Pancreas (tissue), 10 donors: ENCODE measurements at regions not wholly inside any gene's neighbourhood (a gene's known extent, or its start where the extent isn't known, plus 50 kb on each side); places are given as distances from the start of the nearest gene placed in this dataset.

ENCODE experiments used
- ATAC-seq, 4 donors: fragments of 200-7000 bp; cut with Tn5 transposase; one replicate each; pipeline versions ENCODE4 v1.8.0 to v1.9.1; 2020; ENCODE audit warnings: mild to moderate bottlenecking in 4 of 4, moderate library complexity in 4 of 4
- DNase-seq, 6 donors: peaks; one replicate each; pipeline ENCODE4 v3.0.0-alpha.2; 2020
- FAIRE-seq: peaks from 2 replicates; lab custom pipeline; 2012; peaks lifted over from hg19 to GRCh38; lab: Jason Lieb, UNC
- H3K27ac ChIP-seq, 4 donors: fragments of 200-600 bp; sonication (generic); 1 replicate in 3 of 4; 2 replicates in 1 of 4; pipeline versions ENCODE4 v1.5.0 to v1.8.0; 2020
- H3K27me3 ChIP-seq, 4 donors: fragments of 200-600 bp; one replicate each; pipeline ENCODE4 v1.8.0; 2021
- H3K36me3 ChIP-seq, 3 donors: fragments of 200-600 bp; sonication (generic) in 1 of 3; one replicate each; pipeline versions ENCODE4 v1.5.0 to v1.8.0; 2020 to 2021
- H3K4me1 ChIP-seq, 3 donors: fragments of 200-600 bp; one replicate each; pipeline ENCODE4 v1.8.0; 2021
- H3K4me3 ChIP-seq, 4 donors: fragments of 200-600 bp; sonication (generic) in 2 of 4; one replicate each; pipeline versions ENCODE4 v1.5.0 to v1.8.0; 2020 to 2021
- H3K9me3 ChIP-seq, 4 donors: fragments of 200-600 bp; one replicate each; pipeline ENCODE4 v1.8.0; 2021
- CTCF ChIP-seq, 4 donors: fragments of 200-600 bp; sonication (generic) in 3 of 4; IDR thresholded peaks; one replicate each; pipeline versions ENCODE4 v1.5.0 to v1.8.0; 2021; ENCODE audit warnings: antibody characterized with exemption in 4 of 4
- WGBS, 2 donors: extraction: QIAGEN DNeasy Blood & Tissue Kit; methylation state at CpG; one replicate each; pipeline ENCODE4 v1.1.7; 2013; 5-methylcytosine and 5-hydroxymethylcytosine counted together
- intact Hi-C, 3 donors: fragments of 100-400 bp; cut with DNase I; formaldehyde crosslinking; loops; one replicate each; pipeline versions ENCODE4 v1.11.1 to v1.14.2; 2022
- donor health status: healthy with polysubstance abuse.
- donor health status: DM: no; HTN: no; CAD: no; lungs with moderate emphysema.
- donor health status: DM: no; HTN: no; CAD: no.
- donor health status: control.
- donor health status: control.
- donor health status: Bipolar disorder and iron deficiency.
- donor health status: DM: yes; HTN: yes; CAD: no.
- donor health status: DM: no; HTN: no; CAD: no.
- donor health status: DM: no; HTN: no; CAD: no.
- donor health status: DM: yes; HTN: yes; CAD: no.

- Histone ChIP-seq H3K4me1 (no peaks in the 10 kb centered on the region), H3K27ac (no peak overlapping the region), H3K4me3 (no peak overlapping the region), H3K9me3 (no peaks in the 10 kb centered on the region), H3K27me3 (no peaks in the 10 kb centered on the region), H3K36me3 (no peaks in the 10 kb centered on the region)
- ATAC-seq (peak in 1 of 4 donors; percentile 34), DNase-seq (no peak), FAIRE-seq (no peak)
- WGBS, 2 donors, result 76 to 80% methylated on average over 7 of the region's 7 CpGs
- intact Hi-C loops, result no loop called here
- TF ChIP-seq CTCF (IDR thresholded peaks at IDR 0.05), result no peak
Observed at GRCh38 chr10:44435196-44435595, 50.3 kb upstream of the CXCL12 start.

GRCh38 chr10:44436240-44436639 lies 51.3 kb upstream of the CXCL12 start:
- Histone ChIP-seq H3K4me3 (no peak overlapping the region), H3K27ac (no peak overlapping the region), H3K27me3 (no peaks in the 10 kb centered on the region), H3K9me3 (no peaks in the 10 kb centered on the region), H3K4me1 (no peaks in the 10 kb centered on the region), H3K36me3 (no peaks in the 10 kb centered on the region)
- DNase-seq (no peak), FAIRE-seq (no peak), ATAC-seq (no peak)
- TF ChIP-seq CTCF (IDR thresholded peaks at IDR 0.05), result no peak
- intact Hi-C loops, result no loop called here
- WGBS, 2 donors, result 31 to 52% methylated on average over 1 of the region's 1 CpG

GRCh38 chr10:44437840-44438511 lies 53.1 kb upstream of the CXCL12 start:
- H3K4me1 ChIP-seq, result no peaks in the 10 kb centered on the region
- FAIRE-seq (no peak), ATAC-seq (peak in 2 of 4 donors; percentile 61 to 64), DNase-seq (no peak)
- peak overlapping the region in 1 of 4 donors; percentile 30 for H3K27ac ChIP-seq
- intact Hi-C loops, result no loop called here
- H3K9me3 ChIP-seq, result no peaks in the 10 kb centered on the region
- H3K27me3 ChIP-seq, result no peaks in the 10 kb centered on the region
- H3K4me3 ChIP-seq, result no peak overlapping the region
- TF ChIP-seq CTCF (IDR thresholded peaks at IDR 0.05), result no peak
- WGBS, 2 donors, result 87 to 88% methylated on average over 4 of the region's 4 CpGs
- H3K36me3 ChIP-seq, result no peaks in the 10 kb centered on the region

- intact Hi-C loops, result no loop called here
- no peaks in the 10 kb centered on the region for H3K9me3 ChIP-seq
- H3K36me3 ChIP-seq, result no peaks in the 10 kb centered on the region
- FAIRE-seq (no peak), ATAC-seq (no peak), DNase-seq (no peak)
- no peak for TF ChIP-seq CTCF (IDR thresholded peaks at IDR 0.05)
- H3K4me1 ChIP-seq, result no peaks in the 10 kb centered on the region
- 85 to 87% methylated on average over 8 of the region's 8 CpGs for WGBS, 2 donors
- peak overlapping the region in 1 of 4 donors; percentile 33 for H3K27ac ChIP-seq
- no peaks in the 10 kb centered on the region for H3K27me3 ChIP-seq
- H3K4me3 ChIP-seq, result no peak overlapping the region
Observed at GRCh38 chr10:44439239-44439957, 54.5 kb upstream of the CXCL12 start.

- no peaks in the 10 kb centered on the region for H3K27me3 ChIP-seq
- no peak for TF ChIP-seq CTCF (IDR thresholded peaks at IDR 0.05)
- H3K36me3 ChIP-seq, result no peaks in the 10 kb centered on the region
- H3K4me1 ChIP-seq, result no peaks in the 10 kb centered on the region
- FAIRE-seq (no peak), DNase-seq (no peak), ATAC-seq (no peak)
- 63 to 66% methylated on average over 5 of the region's 5 CpGs for WGBS, 2 donors
- H3K4me3 ChIP-seq, result no peak overlapping the region
- H3K9me3 ChIP-seq, result no peaks in the 10 kb centered on the region
- intact Hi-C loops, result no loop called here
- H3K27ac ChIP-seq, result no peak overlapping the region
Observed at GRCh38 chr10:44439958-44440244, 55.0 kb upstream of the CXCL12 start.
